ENCODE measurements at regions not wholly inside any gene's neighbourhood (a gene's known extent, or its start where the extent isn't known, plus 50 kb on each side); places are given as distances from the start of the nearest gene placed in this dataset.

- RAD21 ChIA-PET (ENCODE audit: low non-redundant PET in 1 of 2, low total read pairs in 2 of 2, uncharacterized antibody in 2 of 2, unreplicated experiment in 2 of 2) = no interaction called here
- no peaks in the 10 kb centered on the region for H3K36me3 ChIP-seq (ENCODE audit: control insufficient read depth in 1 of 2, insufficient read depth in 2 of 2, low read length in 2 of 2)
- H3K79me2 ChIP-seq (ENCODE audit: insufficient read depth, low read length) = no peaks in the 10 kb centered on the region
- intact Hi-C loops (cut with micrococcal nuclease) = no loop called here
- H4K20me1 ChIP-seq (ENCODE audit: insufficient read depth) = no peaks in the 10 kb centered on the region
- H3K27ac ChIP-seq (ENCODE audit: low read depth, low read length) = no peak overlapping the region
- ATAC-seq = no peak
- H3K9me2 ChIP-seq (ENCODE audit: insufficient read depth) = no peaks in the 10 kb centered on the region; the same call in 1 of the 2 replicates
- no peaks in the 10 kb centered on the region for H3K27me3 ChIP-seq (ENCODE audit: insufficient read depth, low read length)
- no peak overlapping the region for H3K4me2 ChIP-seq (ENCODE audit: low read length)
- no peak overlapping the region for H3K9ac ChIP-seq (ENCODE audit: low read length)
- no TSS peak for BruUV-seq (replicated peaks)
- H3K9me3 ChIP-seq (ENCODE audit: control insufficient read depth in 1 of 2, insufficient read depth in 1 of 2, low read depth in 1 of 2, low read length in 2 of 2) = no peaks in the 10 kb centered on the region
- no peak for DNase-seq (ENCODE audit: low read depth, low spot score)
- no peak overlapping the region for H2AFZ ChIP-seq (ENCODE audit: low read depth, low read length, poor library complexity, severe bottlenecking)
- TF ChIP-seq YY1 (IDR thresholded peaks at IDR 0.05; ENCODE audit: extremely low read depth, insufficient replicate concordance, low read depth, low read length) = no peak
- TF ChIP-seq ZNF274 (IDR thresholded peaks at IDR 0.05; ENCODE audit: low read depth, low read length) = no peak
- no peak overlapping the region for H3K4me3 ChIP-seq (replicated peaks in 1 of 2; ENCODE audit: low read depth in 1 of 2, low read length in 2 of 2)
- CTCF ChIA-PET = no interaction called here
- H3K4me1 ChIP-seq (ENCODE audit: control insufficient read depth in 1 of 2, insufficient read depth in 2 of 2, low read length in 2 of 2) = peaks cover 6 to 8% of the 10 kb centered on the region in 2 experiments; a peak in 2 of 4 replicates
- POLR2A ChIA-PET = no interaction called here
Measured at GRCh38 chr13:74032325-74032724, 101.9 kb downstream of the KLF12 start.

GRCh38 chr13:74027161-74027779 lies 106.9 kb downstream of the KLF12 start:
- DNase-seq (ENCODE audit: low read depth, low spot score) (no peak), ATAC-seq (no peak)
- no peaks in the 10 kb centered on the region for H3K79me2 ChIP-seq (ENCODE audit: insufficient read depth, low read length)
- BruUV-seq (replicated peaks) = no TSS peak
- ChIA-PET CTCF (no interaction called here), RAD21 (ENCODE audit: low non-redundant PET in 1 of 2, low total read pairs in 2 of 2, uncharacterized antibody in 2 of 2, unreplicated experiment in 2 of 2) (no interaction called here), POLR2A (no interaction called here)
- H3K9me2 ChIP-seq (ENCODE audit: insufficient read depth) = no peaks in the 10 kb centered on the region; the same call in 1 of the 2 replicates
- no peak overlapping the region for H3K4me3 ChIP-seq (replicated peaks in 1 of 2; ENCODE audit: low read depth in 1 of 2, low read length in 2 of 2)
- no peaks in the 10 kb centered on the region for H3K27me3 ChIP-seq (ENCODE audit: insufficient read depth, low read length)
- H3K9me3 ChIP-seq (ENCODE audit: control insufficient read depth in 1 of 2, insufficient read depth in 1 of 2, low read depth in 1 of 2, low read length in 2 of 2) = no peaks in the 10 kb centered on the region
- intact Hi-C loops (cut with micrococcal nuclease) = no loop called here
- H2AFZ ChIP-seq (ENCODE audit: low read depth, low read length, poor library complexity, severe bottlenecking) = no peak overlapping the region
- no peaks in the 10 kb centered on the region for H3K36me3 ChIP-seq (ENCODE audit: control insufficient read depth in 1 of 2, insufficient read depth in 2 of 2, low read length in 2 of 2)
- H3K9ac ChIP-seq (ENCODE audit: low read length) = no peak overlapping the region
- H3K27ac ChIP-seq (ENCODE audit: low read depth, low read length) = no peak overlapping the region
- H4K20me1 ChIP-seq (ENCODE audit: insufficient read depth) = no peaks in the 10 kb centered on the region
- no peak overlapping the region for H3K4me2 ChIP-seq (ENCODE audit: low read length)
- no peaks in the 10 kb centered on the region for H3K4me1 ChIP-seq (ENCODE audit: control insufficient read depth in 1 of 2, insufficient read depth in 2 of 2, low read length in 2 of 2)
- no peak for TF ChIP-seq EZH2phosphoT487 (IDR thresholded peaks at IDR 0.05; ENCODE audit: borderline replicate concordance)
- TF ChIP-seq REST (IDR thresholded peaks at IDR 0.05; ENCODE audit: low read depth) = no peak
- TF ChIP-seq EZH2 (IDR thresholded peaks at IDR 0.05) = no peak
- TF ChIP-seq EGR1 (IDR thresholded peaks at IDR 0.05; ENCODE audit: low read depth) = no peak
- no peak for TF ChIP-seq RAD21 (IDR thresholded peaks at IDR 0.05; ENCODE audit: low read depth)
- no peak for TF ChIP-seq JUND (IDR thresholded peaks at IDR 0.05)
- no peak for TF ChIP-seq MAX (IDR thresholded peaks at IDR 0.05)
- TF ChIP-seq ELF1 (IDR thresholded peaks at IDR 0.05; ENCODE audit: borderline replicate concordance, low read depth) = no peak
- no peak for TF ChIP-seq ATF3 (IDR thresholded peaks at IDR 0.05)
- TF ChIP-seq ZFX (IDR thresholded peaks at IDR 0.05) = no peak
- no peak for TF ChIP-seq CBX3 (IDR thresholded peaks at IDR 0.05; ENCODE audit: low read depth)
- no peak for TF ChIP-seq YY1 (IDR thresholded peaks at IDR 0.05; ENCODE audit: extremely low read depth, insufficient replicate concordance, low read depth, low read length)
- TF ChIP-seq POLR2AphosphoS5 (IDR thresholded peaks at IDR 0.05; ENCODE audit: low read depth, low read length) = no peak
- no peak for TF ChIP-seq SP1 (IDR thresholded peaks at IDR 0.05; ENCODE audit: low read depth)
- TF ChIP-seq SIN3A (IDR thresholded peaks at IDR 0.05; ENCODE audit: low read depth) = no peak

Data from HCT116 (cell line).